ENCODE measurements at regions not wholly inside any gene's neighbourhood (a gene's known extent, or its start where the extent isn't known, plus 50 kb on each side); places are given as distances from the start of the nearest gene placed in this dataset.

DNA sequence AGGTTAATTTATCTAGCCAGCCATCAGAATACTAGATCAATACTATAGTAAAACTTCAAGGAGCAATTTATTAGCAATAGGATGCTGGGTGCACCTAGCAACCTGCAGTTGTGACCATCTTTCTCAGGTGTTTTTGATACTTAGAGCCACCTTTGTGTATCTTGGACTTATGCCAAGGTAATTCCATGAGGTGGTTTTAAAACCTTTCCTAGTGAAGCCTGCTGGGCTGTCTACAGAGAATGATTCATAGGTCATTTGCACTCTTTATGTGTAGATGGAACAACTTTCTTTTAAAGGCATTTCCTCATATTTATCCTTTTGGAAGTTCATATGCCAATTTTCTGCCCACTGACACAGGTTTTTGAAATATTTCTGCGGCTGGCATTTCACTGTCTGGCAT is 1030.1 kb upstream of the POU3F3 start:
- Histone ChIP-seq H3K36me3 (ENCODE audit: control insufficient read depth, insufficient read depth, low read length) (no peaks in the 10 kb centered on the region), H3K27me3 (ENCODE audit: control insufficient read depth, insufficient read depth, low read length) (no peaks in the 10 kb centered on the region), H3K4me1 (ENCODE audit: control insufficient read depth, insufficient read depth, low read length) (no peaks in the 10 kb centered on the region), H3K27ac (ENCODE audit: low read depth, low read length) (no peak overlapping the region), H3K9me3 (ENCODE audit: control insufficient read depth, insufficient read depth, low read length) (peaks cover 2% of the 10 kb centered on the region), H3K4me3 (ENCODE audit: low read depth, low read length) (no peak overlapping the region)
- 67% methylated on average over 1 of the region's 1 CpG for WGBS (ENCODE audit: insufficient coverage)
- no peak for DNase-seq (ENCODE audit: low read depth in 4 of 6, low spot score in 6 of 6)

DNA sequence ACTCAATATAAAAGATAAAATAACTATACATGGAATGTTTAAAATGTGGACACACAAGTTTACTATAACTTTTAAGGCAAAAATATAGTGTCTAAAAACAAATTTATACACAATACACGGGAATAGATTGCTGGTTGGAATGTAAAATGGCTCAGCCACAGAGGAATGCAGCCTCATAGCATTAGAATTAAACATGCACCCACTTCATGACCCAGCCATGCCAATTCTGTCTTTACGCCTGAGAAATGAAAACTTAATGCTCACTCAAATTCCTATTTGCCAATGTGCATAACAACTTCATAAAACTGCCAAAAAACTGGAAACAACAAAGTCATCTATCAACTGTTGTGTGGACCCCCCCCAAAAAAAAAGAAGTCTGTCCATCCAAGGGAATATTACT is 1006.6 kb upstream of the POU3F3 start:
- no CpG with 5 or more reads among the region's 2 CpGs for WGBS (ENCODE audit: insufficient coverage)
- H3K4me1 ChIP-seq (ENCODE audit: control insufficient read depth, insufficient read depth, low read length): no peaks in the 10 kb centered on the region
- no peaks in the 10 kb centered on the region for H3K9me3 ChIP-seq (ENCODE audit: control insufficient read depth, insufficient read depth, low read length)
- no peaks in the 10 kb centered on the region for H3K36me3 ChIP-seq (ENCODE audit: control insufficient read depth, insufficient read depth, low read length)
- H3K27me3 ChIP-seq (ENCODE audit: control insufficient read depth, insufficient read depth, low read length): no peaks in the 10 kb centered on the region
- no peak overlapping the region for H3K4me3 ChIP-seq (ENCODE audit: low read depth, low read length)
- H3K27ac ChIP-seq (ENCODE audit: low read depth, low read length): no peak overlapping the region
- DNase-seq (ENCODE audit: low read depth in 4 of 6, low spot score in 6 of 6): no peak

GRCh38 chr2:103859238-103859637 is 994.7 kb upstream of the POU3F3 start:
- H3K9me3 ChIP-seq (ENCODE audit: control insufficient read depth, insufficient read depth, low read length): no peaks in the 10 kb centered on the region
- 94% methylated on average over 2 of the region's 2 CpGs for WGBS (ENCODE audit: insufficient coverage)
- H3K27me3 ChIP-seq (ENCODE audit: control insufficient read depth, insufficient read depth, low read length): no peaks in the 10 kb centered on the region
- no peaks in the 10 kb centered on the region for H3K4me1 ChIP-seq (ENCODE audit: control insufficient read depth, insufficient read depth, low read length)
- H3K4me3 ChIP-seq (ENCODE audit: low read depth, low read length): no peak overlapping the region
- no peaks in the 10 kb centered on the region for H3K36me3 ChIP-seq (ENCODE audit: control insufficient read depth, insufficient read depth, low read length)
- no peak for DNase-seq (ENCODE audit: low read depth in 4 of 6, low spot score in 6 of 6)
- no peak overlapping the region for H3K27ac ChIP-seq (ENCODE audit: low read depth, low read length)

DNA sequence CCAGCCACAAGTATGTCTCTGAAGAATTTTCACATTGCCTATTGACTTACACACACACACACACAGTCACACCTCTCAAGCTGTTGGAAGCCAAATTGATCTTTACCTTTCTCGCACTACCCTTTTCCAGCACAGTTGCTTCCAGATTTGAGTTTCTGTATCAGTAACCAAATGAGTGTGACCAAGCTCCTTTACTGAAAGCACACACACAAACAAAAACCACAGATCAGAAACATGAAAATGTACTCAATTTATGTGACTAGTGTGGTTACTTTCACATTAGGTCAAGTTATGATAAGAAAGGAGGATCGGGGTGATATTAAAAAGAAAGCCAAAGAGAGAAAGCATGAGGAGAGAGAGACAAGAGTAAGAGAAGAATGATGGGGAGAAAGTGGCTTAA is 993.9 kb upstream of the POU3F3 start:
- DNase-seq (ENCODE audit: low read depth in 4 of 6, low spot score in 6 of 6): no peak
- no peaks in the 10 kb centered on the region for H3K27me3 ChIP-seq (ENCODE audit: control insufficient read depth, insufficient read depth, low read length)
- no CpG with 5 or more reads among the region's 2 CpGs for WGBS (ENCODE audit: insufficient coverage)
- H3K9me3 ChIP-seq (ENCODE audit: control insufficient read depth, insufficient read depth, low read length): no peaks in the 10 kb centered on the region
- no peak overlapping the region for H3K4me3 ChIP-seq (ENCODE audit: low read depth, low read length)
- H3K36me3 ChIP-seq (ENCODE audit: control insufficient read depth, insufficient read depth, low read length): no peaks in the 10 kb centered on the region
- no peak overlapping the region for H3K27ac ChIP-seq (ENCODE audit: low read depth, low read length)
- H3K4me1 ChIP-seq (ENCODE audit: control insufficient read depth, insufficient read depth, low read length): no peaks in the 10 kb centered on the region

DNA sequence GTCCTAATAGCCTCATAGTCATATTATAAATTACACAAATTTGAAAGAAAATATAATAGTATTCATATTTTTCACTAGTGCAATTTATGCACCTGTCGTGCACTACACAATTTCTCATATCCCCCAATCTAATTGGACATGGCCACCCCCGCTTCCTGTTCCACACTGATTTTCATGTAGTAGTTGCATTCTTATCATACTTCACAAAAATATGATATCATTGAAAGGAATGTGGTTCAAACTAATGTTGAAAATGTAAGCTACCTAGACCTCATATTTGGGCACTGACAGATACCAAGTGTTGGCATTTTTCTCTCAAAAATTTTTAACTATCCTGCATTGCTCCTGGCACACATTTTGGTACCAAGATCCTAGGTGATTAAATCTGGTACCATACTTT is 985.5 kb upstream of the POU3F3 start:
- no peaks in the 10 kb centered on the region for H3K27me3 ChIP-seq (ENCODE audit: control insufficient read depth, insufficient read depth, low read length)
- H3K27ac ChIP-seq (ENCODE audit: low read depth, low read length): no peak overlapping the region
- WGBS (ENCODE audit: insufficient coverage): no CpG with 5 or more reads among the region's 2 CpGs
- H3K9me3 ChIP-seq (ENCODE audit: control insufficient read depth, insufficient read depth, low read length): no peaks in the 10 kb centered on the region
- H3K36me3 ChIP-seq (ENCODE audit: control insufficient read depth, insufficient read depth, low read length): no peaks in the 10 kb centered on the region
- no peaks in the 10 kb centered on the region for H3K4me1 ChIP-seq (ENCODE audit: control insufficient read depth, insufficient read depth, low read length)
- H3K4me3 ChIP-seq (ENCODE audit: low read depth, low read length): no peak overlapping the region
- DNase-seq (ENCODE audit: low read depth in 4 of 6, low spot score in 6 of 6): no peak

- Histone ChIP-seq H3K27me3 (ENCODE audit: control insufficient read depth, insufficient read depth, low read length) (no peaks in the 10 kb centered on the region), H3K36me3 (ENCODE audit: control insufficient read depth, insufficient read depth, low read length) (no peaks in the 10 kb centered on the region), H3K4me1 (ENCODE audit: control insufficient read depth, insufficient read depth, low read length) (no peaks in the 10 kb centered on the region), H3K4me3 (ENCODE audit: low read depth, low read length) (no peak overlapping the region), H3K27ac (ENCODE audit: low read depth, low read length) (no peak overlapping the region), H3K9me3 (ENCODE audit: control insufficient read depth, insufficient read depth, low read length) (no peaks in the 10 kb centered on the region)
- WGBS (ENCODE audit: insufficient coverage): 37% methylated on average over 8 of the region's 10 CpGs
- peak in 1 of 6 donors; percentile 68 for DNase-seq (ENCODE audit: low read depth in 4 of 6, low spot score in 6 of 6)
Observed at GRCh38 chr2:103873716-103874351, 980.1 kb upstream of the POU3F3 start.

DNA sequence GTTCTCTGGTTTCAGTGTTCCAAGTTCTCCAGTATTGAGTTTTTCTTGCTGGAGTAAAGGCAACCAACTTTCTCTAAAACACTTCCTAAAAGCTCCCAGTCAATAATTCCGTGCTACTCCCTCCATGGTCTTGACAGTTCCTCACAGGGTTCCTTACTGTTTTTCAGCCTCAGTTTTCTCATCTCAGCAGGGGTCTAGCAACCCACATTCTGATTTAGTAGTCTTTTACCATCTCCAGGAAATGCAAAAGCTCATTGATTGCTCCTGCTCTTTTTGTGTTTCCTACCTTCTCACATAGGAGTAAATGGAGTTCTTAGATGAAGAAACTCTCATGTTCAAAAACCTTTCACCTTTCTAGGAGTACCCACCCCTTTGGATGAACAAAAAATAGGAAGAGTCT is 978.8 kb upstream of the POU3F3 start:
- DNase-seq (ENCODE audit: low read depth in 4 of 6, low spot score in 6 of 6): peak in 1 of 6 donors; percentile 73
- no peak overlapping the region for H3K27ac ChIP-seq (ENCODE audit: low read depth, low read length)
- no peaks in the 10 kb centered on the region for H3K9me3 ChIP-seq (ENCODE audit: control insufficient read depth, insufficient read depth, low read length)
- H3K4me1 ChIP-seq (ENCODE audit: control insufficient read depth, insufficient read depth, low read length): no peaks in the 10 kb centered on the region
- 33% methylated on average over 1 of the region's 1 CpG for WGBS (ENCODE audit: insufficient coverage)
- no peaks in the 10 kb centered on the region for H3K36me3 ChIP-seq (ENCODE audit: control insufficient read depth, insufficient read depth, low read length)
- no peak overlapping the region for H3K4me3 ChIP-seq (ENCODE audit: low read depth, low read length)
- H3K27me3 ChIP-seq (ENCODE audit: control insufficient read depth, insufficient read depth, low read length): no peaks in the 10 kb centered on the region

GRCh38 chr2:103875531-103875930 is 978.4 kb upstream of the POU3F3 start:
- Histone ChIP-seq H3K4me1 (ENCODE audit: control insufficient read depth, insufficient read depth, low read length) (no peaks in the 10 kb centered on the region), H3K27me3 (ENCODE audit: control insufficient read depth, insufficient read depth, low read length) (no peaks in the 10 kb centered on the region), H3K4me3 (ENCODE audit: low read depth, low read length) (no peak overlapping the region), H3K27ac (ENCODE audit: low read depth, low read length) (no peak overlapping the region), H3K36me3 (ENCODE audit: control insufficient read depth, insufficient read depth, low read length) (no peaks in the 10 kb centered on the region), H3K9me3 (ENCODE audit: control insufficient read depth, insufficient read depth, low read length) (no peaks in the 10 kb centered on the region)
- no CpG with 5 or more reads among the region's 3 CpGs for WGBS (ENCODE audit: insufficient coverage)
- DNase-seq (ENCODE audit: low read depth in 4 of 6, low spot score in 6 of 6): no peak

GRCh38 chr2:103876611-103877010 is 977.3 kb upstream of the POU3F3 start:
- Histone ChIP-seq H3K4me3 (ENCODE audit: low read depth, low read length) (no peak overlapping the region), H3K27me3 (ENCODE audit: control insufficient read depth, insufficient read depth, low read length) (no peaks in the 10 kb centered on the region), H3K4me1 (ENCODE audit: control insufficient read depth, insufficient read depth, low read length) (no peaks in the 10 kb centered on the region), H3K27ac (ENCODE audit: low read depth, low read length) (no peak overlapping the region), H3K9me3 (ENCODE audit: control insufficient read depth, insufficient read depth, low read length) (no peaks in the 10 kb centered on the region), H3K36me3 (ENCODE audit: control insufficient read depth, insufficient read depth, low read length) (no peaks in the 10 kb centered on the region)
- DNase-seq (ENCODE audit: low read depth in 4 of 6, low spot score in 6 of 6): peak in 1 of 6 donors; percentile 59
- WGBS (ENCODE audit: insufficient coverage): 90% methylated on average over 2 of the region's 5 CpGs

DNA sequence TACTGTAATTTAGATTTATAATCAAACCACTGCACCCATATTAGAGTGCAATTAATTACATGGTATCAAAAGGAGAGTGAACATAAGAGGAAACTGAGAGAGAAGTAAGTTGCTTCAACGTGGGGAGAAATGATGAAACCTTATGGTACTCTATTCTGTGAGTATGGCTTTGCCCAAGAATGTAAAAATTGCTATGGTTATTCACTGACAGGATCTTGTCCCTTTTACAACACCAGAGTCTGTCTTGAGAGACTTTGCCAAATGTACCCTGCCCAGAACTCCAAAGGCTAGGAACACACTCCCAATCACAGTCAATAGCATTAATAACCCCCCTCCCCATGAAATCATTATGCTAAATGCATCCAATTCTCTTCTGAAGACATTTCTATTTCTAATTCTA is 974.8 kb upstream of the POU3F3 start:
- no peaks in the 10 kb centered on the region for H3K9me3 ChIP-seq (ENCODE audit: control insufficient read depth, insufficient read depth, low read length)
- WGBS (ENCODE audit: insufficient coverage): no CpG with 5 or more reads among the region's 1 CpG
- no peaks in the 10 kb centered on the region for H3K4me1 ChIP-seq (ENCODE audit: control insufficient read depth, insufficient read depth, low read length)
- H3K27me3 ChIP-seq (ENCODE audit: control insufficient read depth, insufficient read depth, low read length): no peaks in the 10 kb centered on the region
- H3K27ac ChIP-seq (ENCODE audit: low read depth, low read length): no peak overlapping the region
- peak in 1 of 6 donors; percentile 76 for DNase-seq (ENCODE audit: low read depth in 4 of 6, low spot score in 6 of 6)
- H3K4me3 ChIP-seq (ENCODE audit: low read depth, low read length): no peak overlapping the region
- no peaks in the 10 kb centered on the region for H3K36me3 ChIP-seq (ENCODE audit: control insufficient read depth, insufficient read depth, low read length)

All from spinal cord (tissue), 9 donors.